ENCODE measurements at regions not wholly inside any gene's neighbourhood (a gene's known extent, or its start where the extent isn't known, plus 50 kb on each side); places are given as distances from the start of the nearest gene placed in this dataset.
"Not testable (repeated sequence)": the region's sequence is repeated elsewhere in the genome, so short reads cannot be mapped to it uniquely, and the experiment has no call there.

- no peaks in the 10 kb centered on the region for H3K9me3 ChIP-seq (ENCODE audit: control insufficient read depth, low read length)
- no peak overlapping the region for H3K4me3 ChIP-seq (ENCODE audit: extremely low read depth, insufficient read depth, low read length, poor library complexity, severe bottlenecking)
- 87 to 93% methylated on average over 2 to 3 of the region's 3 CpGs for WGBS, 2 experiments (ENCODE audit: insufficient coverage in 2 of 2)
- no peaks in the 10 kb centered on the region for H3K36me3 ChIP-seq (ENCODE audit: control insufficient read depth, insufficient read depth, low read length)
- no peaks in the 10 kb centered on the region for H3K4me1 ChIP-seq (ENCODE audit: control insufficient read depth, insufficient read depth, low read length, poor library complexity, severe bottlenecking)
- no peak overlapping the region for H3K27ac ChIP-seq (ENCODE audit: low read depth, low read length, severe bottlenecking)
Observed at GRCh38 chr1:242641461-242641860, 117.0 kb upstream of the PLD5 start.

- Histone ChIP-seq H3K9me3 (ENCODE audit: control insufficient read depth, low read length) (no peaks in the 10 kb centered on the region), H3K4me3 (ENCODE audit: extremely low read depth, insufficient read depth, low read length, poor library complexity, severe bottlenecking) (no peak overlapping the region), H3K36me3 (ENCODE audit: control insufficient read depth, insufficient read depth, low read length) (no peaks in the 10 kb centered on the region), H3K27ac (ENCODE audit: low read depth, low read length, severe bottlenecking) (no peak overlapping the region), H3K4me1 (ENCODE audit: control insufficient read depth, insufficient read depth, low read length, poor library complexity, severe bottlenecking) (no peaks in the 10 kb centered on the region)
- WGBS, 2 experiments (ENCODE audit: insufficient coverage in 2 of 2): no CpG with 5 or more reads among the region's 5 CpGs
Observed at GRCh38 chr1:242639104-242639503, 114.6 kb upstream of the PLD5 start.

DNA sequence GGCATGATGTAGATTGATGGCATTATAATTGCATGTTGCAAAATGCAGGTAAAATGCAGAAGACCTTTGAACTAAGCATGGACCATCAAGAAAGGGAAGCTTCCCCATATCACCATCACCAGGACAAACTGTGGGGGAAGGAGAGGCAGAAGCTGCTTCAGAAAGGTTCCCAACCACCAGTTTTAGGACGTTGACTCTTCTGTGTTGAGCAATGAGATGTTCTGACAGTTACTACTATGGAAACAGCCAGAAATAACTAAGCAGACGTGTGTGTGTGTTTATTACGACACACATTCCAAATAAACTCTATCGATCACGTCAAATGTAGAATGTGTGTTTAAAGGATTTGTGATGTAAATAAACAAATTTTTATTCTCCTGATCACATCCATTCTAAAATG lies 110.2 kb upstream of the PLD5 start:
- no peak overlapping the region for H3K4me3 ChIP-seq (ENCODE audit: extremely low read depth, insufficient read depth, low read length, poor library complexity, severe bottlenecking)
- 80 to 100% methylated on average over 1 of the region's 5 CpGs for WGBS, 2 experiments (ENCODE audit: insufficient coverage in 2 of 2)
- no peak overlapping the region for H3K27ac ChIP-seq (ENCODE audit: low read depth, low read length, severe bottlenecking)
- H3K4me1 ChIP-seq (ENCODE audit: control insufficient read depth, insufficient read depth, low read length, poor library complexity, severe bottlenecking): no peaks in the 10 kb centered on the region
- H3K9me3 ChIP-seq (ENCODE audit: control insufficient read depth, low read length): no peaks in the 10 kb centered on the region
- no peaks in the 10 kb centered on the region for H3K36me3 ChIP-seq (ENCODE audit: control insufficient read depth, insufficient read depth, low read length)

DNA sequence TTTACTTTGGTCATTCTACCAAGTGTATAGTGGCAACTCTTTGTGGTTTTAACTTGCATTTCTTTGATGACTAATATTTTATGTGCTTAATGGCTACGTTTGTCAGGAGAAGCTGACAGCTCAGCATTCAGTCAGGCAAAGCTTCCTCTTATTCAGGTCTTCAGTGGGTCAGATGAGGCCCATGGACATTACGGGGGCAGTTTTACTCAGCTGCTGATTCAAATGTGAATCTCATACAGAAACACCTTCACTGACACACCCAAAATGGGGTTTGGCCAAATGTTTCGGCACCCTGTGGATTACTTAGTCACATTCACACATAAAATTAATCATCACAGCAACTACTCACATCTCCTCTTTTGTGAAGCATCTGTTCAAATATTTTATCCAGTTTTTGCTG lies 104.9 kb upstream of the PLD5 start:
- Histone ChIP-seq H3K4me3 (ENCODE audit: extremely low read depth, insufficient read depth, low read length, poor library complexity, severe bottlenecking) (no peak overlapping the region), H3K4me1 (ENCODE audit: control insufficient read depth, insufficient read depth, low read length, poor library complexity, severe bottlenecking) (no peaks in the 10 kb centered on the region), H3K9me3 (ENCODE audit: control insufficient read depth, low read length) (no peaks in the 10 kb centered on the region), H3K27ac (ENCODE audit: low read depth, low read length, severe bottlenecking) (no peak overlapping the region), H3K36me3 (ENCODE audit: control insufficient read depth, insufficient read depth, low read length) (no peaks in the 10 kb centered on the region)
- WGBS, 2 experiments (ENCODE audit: insufficient coverage in 2 of 2): 90 to 93% methylated on average over 2 of the region's 3 CpGs

- WGBS, 2 experiments (ENCODE audit: insufficient coverage in 2 of 2): 93 to 96% methylated on average over 4 of the region's 5 CpGs
- H3K4me1 ChIP-seq (ENCODE audit: control insufficient read depth, insufficient read depth, low read length, poor library complexity, severe bottlenecking): no peaks in the 10 kb centered on the region
- no peaks in the 10 kb centered on the region for H3K36me3 ChIP-seq (ENCODE audit: control insufficient read depth, insufficient read depth, low read length)
- H3K27ac ChIP-seq (ENCODE audit: low read depth, low read length, severe bottlenecking): no peak overlapping the region
- H3K4me3 ChIP-seq (ENCODE audit: extremely low read depth, insufficient read depth, low read length, poor library complexity, severe bottlenecking): no peak overlapping the region
- no peaks in the 10 kb centered on the region for H3K9me3 ChIP-seq (ENCODE audit: control insufficient read depth, low read length)
Observed at GRCh38 chr1:242623756-242624155, 99.3 kb upstream of the PLD5 start.

- 79 to 88% methylated on average over 3 of the region's 4 CpGs for WGBS, 2 experiments (ENCODE audit: insufficient coverage in 2 of 2)
- no peak overlapping the region for H3K27ac ChIP-seq (ENCODE audit: low read depth, low read length, severe bottlenecking)
- H3K4me1 ChIP-seq (ENCODE audit: control insufficient read depth, insufficient read depth, low read length, poor library complexity, severe bottlenecking): no peaks in the 10 kb centered on the region
- no peaks in the 10 kb centered on the region for H3K36me3 ChIP-seq (ENCODE audit: control insufficient read depth, insufficient read depth, low read length)
- no peak overlapping the region for H3K4me3 ChIP-seq (ENCODE audit: extremely low read depth, insufficient read depth, low read length, poor library complexity, severe bottlenecking)
- no peaks in the 10 kb centered on the region for H3K9me3 ChIP-seq (ENCODE audit: control insufficient read depth, low read length)
Observed at GRCh38 chr1:242623119-242623518, 98.6 kb upstream of the PLD5 start.

DNA sequence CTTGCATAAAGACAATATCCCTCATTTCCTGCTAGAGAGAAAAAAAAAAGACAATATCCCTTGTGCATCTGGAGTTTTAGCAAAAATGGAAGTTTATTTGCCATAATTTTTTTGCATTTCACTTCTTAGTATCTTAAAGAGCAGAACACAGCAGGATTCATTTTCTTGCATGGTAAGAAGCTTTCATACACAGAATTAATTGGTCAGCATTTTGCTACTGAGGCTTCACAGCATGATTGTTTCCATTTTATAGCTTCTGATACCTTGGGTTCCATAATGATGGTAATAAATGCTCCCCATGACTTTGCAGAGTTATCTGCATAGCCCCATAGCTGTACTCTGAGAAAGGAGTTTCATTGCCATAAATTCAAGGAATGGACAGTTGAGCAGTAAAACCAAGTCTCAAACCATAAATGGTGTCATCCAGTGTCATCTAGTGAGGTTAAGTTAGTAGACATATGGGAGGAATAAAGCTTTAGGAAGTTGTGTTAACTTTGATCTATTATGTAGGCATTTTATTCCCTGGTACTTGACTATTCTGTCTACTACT lies 88.8 kb upstream of the PLD5 start:
- H3K9me3 ChIP-seq (ENCODE audit: control insufficient read depth, low read length): no peaks in the 10 kb centered on the region

DNA sequence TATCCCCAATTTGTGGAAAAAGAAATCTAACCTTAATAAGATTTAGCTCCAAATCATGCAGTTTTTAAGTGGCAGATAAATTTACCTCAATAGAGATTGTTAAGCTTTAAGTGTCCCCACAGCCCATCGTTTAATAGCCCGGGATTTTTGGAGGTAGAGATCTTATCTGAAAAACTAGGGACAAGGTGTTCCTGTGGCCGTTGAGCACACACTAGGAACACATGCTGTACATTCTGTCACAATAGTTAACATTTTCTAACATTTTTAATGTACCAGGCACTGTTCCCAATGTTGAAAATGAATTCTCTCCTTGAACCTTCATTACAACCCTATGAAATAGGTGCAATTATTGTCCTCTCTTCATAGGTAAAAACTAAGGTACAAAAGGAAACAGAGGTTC lies 85.7 kb upstream of the PLD5 start:
- Histone ChIP-seq H3K36me3 (ENCODE audit: control insufficient read depth, insufficient read depth, low read length) (no peaks in the 10 kb centered on the region), H3K4me1 (ENCODE audit: control insufficient read depth, insufficient read depth, low read length, poor library complexity, severe bottlenecking) (no peaks in the 10 kb centered on the region), H3K9me3 (ENCODE audit: control insufficient read depth, low read length) (no peaks in the 10 kb centered on the region), H3K27ac (ENCODE audit: low read depth, low read length, severe bottlenecking) (no peak overlapping the region), H3K4me3 (ENCODE audit: extremely low read depth, insufficient read depth, low read length, poor library complexity, severe bottlenecking) (no peak overlapping the region)
- 73 to 77% methylated on average over 3 of the region's 3 CpGs for WGBS, 2 experiments (ENCODE audit: insufficient coverage in 2 of 2)

More for the DNA sequence above, 88.8 kb upstream of the PLD5 start:
- Histone ChIP-seq H3K36me3 (ENCODE audit: control insufficient read depth, insufficient read depth, low read length) (no peaks in the 10 kb centered on the region), H3K4me1 (ENCODE audit: control insufficient read depth, insufficient read depth, low read length, poor library complexity, severe bottlenecking) (no peaks in the 10 kb centered on the region), H3K4me3 (ENCODE audit: extremely low read depth, insufficient read depth, low read length, poor library complexity, severe bottlenecking) (no peak overlapping the region), H3K27ac (ENCODE audit: low read depth, low read length, severe bottlenecking) (no peak overlapping the region)

- Histone ChIP-seq H3K9me3 (ENCODE audit: control insufficient read depth, low read length) (no peaks in the 10 kb centered on the region), H3K4me3 (ENCODE audit: extremely low read depth, insufficient read depth, low read length, poor library complexity, severe bottlenecking) (no peak overlapping the region), H3K36me3 (ENCODE audit: control insufficient read depth, insufficient read depth, low read length) (no peaks in the 10 kb centered on the region), H3K27ac (ENCODE audit: low read depth, low read length, severe bottlenecking) (no peak overlapping the region), H3K4me1 (ENCODE audit: control insufficient read depth, insufficient read depth, low read length, poor library complexity, severe bottlenecking) (no peaks in the 10 kb centered on the region)
- WGBS, 2 experiments (ENCODE audit: insufficient coverage in 2 of 2): no CpG with 5 or more reads among the region's 3 CpGs
Observed at GRCh38 chr1:242605521-242605920, 81.0 kb upstream of the PLD5 start.

GRCh38 chr1:242602001-242602400 lies 77.5 kb upstream of the PLD5 start:
- no peaks in the 10 kb centered on the region for H3K4me1 ChIP-seq (ENCODE audit: control insufficient read depth, insufficient read depth, low read length, poor library complexity, severe bottlenecking)
- 93% methylated on average over 6 of the region's 6 CpGs; no CpG with 5 or more reads in 1 of the 2 experiments for WGBS, 2 experiments (ENCODE audit: insufficient coverage in 2 of 2)
- H3K36me3 ChIP-seq (ENCODE audit: control insufficient read depth, insufficient read depth, low read length): no peaks in the 10 kb centered on the region
- no peaks in the 10 kb centered on the region for H3K9me3 ChIP-seq (ENCODE audit: control insufficient read depth, low read length)
- no peak overlapping the region for H3K4me3 ChIP-seq (ENCODE audit: extremely low read depth, insufficient read depth, low read length, poor library complexity, severe bottlenecking)
- H3K27ac ChIP-seq (ENCODE audit: low read depth, low read length, severe bottlenecking): no peak overlapping the region

DNA sequence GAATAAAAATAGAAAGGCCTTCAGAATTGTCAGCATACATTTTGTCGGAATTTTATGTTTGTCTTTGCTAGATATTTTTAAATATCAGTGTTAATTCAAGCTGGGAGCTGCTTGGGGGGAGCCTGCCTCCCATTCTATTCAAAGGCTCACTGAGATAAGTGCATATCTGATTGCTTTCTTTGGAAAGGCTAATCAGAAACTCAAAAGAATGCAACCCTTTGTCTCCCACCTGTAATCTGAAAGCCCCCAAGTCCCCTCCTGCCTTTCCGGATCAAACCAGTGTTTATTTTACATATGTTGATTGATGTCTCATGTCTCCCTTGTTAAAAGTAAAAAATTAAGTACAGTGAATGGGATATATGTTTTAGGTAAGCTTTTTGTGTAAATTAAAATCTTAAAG lies 69.3 kb upstream of the PLD5 start:
- not testable (repeated sequence) for H3K4me3 ChIP-seq (ENCODE audit: extremely low read depth, insufficient read depth, low read length, poor library complexity, severe bottlenecking); H3K4me1 ChIP-seq (ENCODE audit: control insufficient read depth, insufficient read depth, low read length, poor library complexity, severe bottlenecking); H3K27ac ChIP-seq (ENCODE audit: low read depth, low read length, severe bottlenecking); H3K36me3 ChIP-seq (ENCODE audit: control insufficient read depth, insufficient read depth, low read length); H3K9me3 ChIP-seq (ENCODE audit: control insufficient read depth, low read length)
- WGBS, 2 experiments (ENCODE audit: insufficient coverage in 2 of 2): no CpG with 5 or more reads among the region's 2 CpGs

- Histone ChIP-seq H3K9me3 (ENCODE audit: control insufficient read depth, low read length) (no peaks in the 10 kb centered on the region), H3K4me1 (ENCODE audit: control insufficient read depth, insufficient read depth, low read length, poor library complexity, severe bottlenecking) (no peaks in the 10 kb centered on the region), H3K27ac (ENCODE audit: low read depth, low read length, severe bottlenecking) (no peak overlapping the region), H3K4me3 (ENCODE audit: extremely low read depth, insufficient read depth, low read length, poor library complexity, severe bottlenecking) (no peak overlapping the region), H3K36me3 (ENCODE audit: control insufficient read depth, insufficient read depth, low read length) (no peaks in the 10 kb centered on the region)
- 85% methylated on average over 1 of the region's 1 CpG; no CpG with 5 or more reads in 1 of the 2 experiments for WGBS, 2 experiments (ENCODE audit: insufficient coverage in 2 of 2)
Observed at GRCh38 chr1:242586360-242586680, 61.8 kb upstream of the PLD5 start.
